Skin epidermis (tissue), 12 donors: ENCODE measurements at regions not wholly inside any gene's neighbourhood (a gene's known extent, or its start where the extent isn't known, plus 50 kb on each side); places are given as distances from the start of the nearest gene placed in this dataset.
"Not testable (repeated sequence)": the region's sequence is repeated elsewhere in the genome, so short reads cannot be mapped to it uniquely, and the experiment has no call there.

Experiments used
- H3K27ac ChIP-seq, 21 experiments: fragments of 200-600 bp; sonication (generic) in 11 of 21; one replicate each; pipeline ENCODE4 v1.5.0; 2020; ENCODE audit warnings: mild to moderate bottlenecking in 3 of 21, inconsistent platforms in 2 of 21, moderate library complexity in 2 of 21
- H3K4me3 ChIP-seq, 7 experiments: fragments of 200-600 bp; sonication (generic) in 2 of 7; one replicate each; pipeline ENCODE4 v1.5.0; 2020; ENCODE audit warnings: inconsistent platforms in 2 of 7, mild to moderate bottlenecking in 2 of 7, moderate library complexity in 1 of 7

GRCh38 chr13:111440492-111440891, 120.0 kb downstream of the TEX29 start:
- not testable (repeated sequence) for H3K4me3 ChIP-seq, H3K27ac ChIP-seq

GRCh38 chr13:111443981-111444380, 123.5 kb downstream of the TEX29 start:
- Histone ChIP-seq H3K4me3 (no peak overlapping the region), H3K27ac (no peak overlapping the region)

- Histone ChIP-seq H3K27ac (peak overlapping the region in 1 of 21 experiments; percentile 57), H3K4me3 (no peak overlapping the region)
Measured at GRCh38 chr13:111448504-111448903, 128.1 kb downstream of the TEX29 start.

GRCh38 chr13:111449041-111449440, 128.6 kb downstream of the TEX29 start:
- Histone ChIP-seq H3K4me3 (no peak overlapping the region), H3K27ac (peak overlapping the region in 4 of 21 experiments; percentile 27 to 68 (median 44))

DNA sequence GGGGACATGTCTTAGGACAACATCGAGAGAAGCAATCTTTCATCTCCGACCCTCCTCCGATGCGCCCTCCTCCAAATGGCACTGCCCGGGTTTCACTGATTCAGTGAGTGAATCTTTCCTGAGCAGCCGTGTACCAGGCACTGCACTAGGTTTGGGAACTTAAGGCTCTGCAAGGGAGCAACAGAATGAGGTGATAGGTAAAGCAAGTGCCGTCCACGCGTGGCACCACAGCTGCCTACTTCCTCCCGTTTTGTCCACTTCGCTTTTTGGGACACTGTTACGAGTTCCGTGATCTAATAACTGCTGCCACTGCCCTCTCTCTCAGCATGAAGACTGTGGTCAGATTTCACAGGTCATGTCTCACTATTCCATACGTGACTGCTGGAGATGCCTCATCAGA, 131.0 kb downstream of the TEX29 start:
- no peak overlapping the region for H3K4me3 ChIP-seq

GRCh38 chr13:111456452-111457230, 136.2 kb downstream of the TEX29 start:
- Histone ChIP-seq H3K27ac (no peak overlapping the region), H3K4me3 (no peak overlapping the region)

More for the DNA sequence above, 131.0 kb downstream of the TEX29 start:
- peak overlapping the region in 2 of 21 experiments; percentile 10 to 38 for H3K27ac ChIP-seq

DNA sequence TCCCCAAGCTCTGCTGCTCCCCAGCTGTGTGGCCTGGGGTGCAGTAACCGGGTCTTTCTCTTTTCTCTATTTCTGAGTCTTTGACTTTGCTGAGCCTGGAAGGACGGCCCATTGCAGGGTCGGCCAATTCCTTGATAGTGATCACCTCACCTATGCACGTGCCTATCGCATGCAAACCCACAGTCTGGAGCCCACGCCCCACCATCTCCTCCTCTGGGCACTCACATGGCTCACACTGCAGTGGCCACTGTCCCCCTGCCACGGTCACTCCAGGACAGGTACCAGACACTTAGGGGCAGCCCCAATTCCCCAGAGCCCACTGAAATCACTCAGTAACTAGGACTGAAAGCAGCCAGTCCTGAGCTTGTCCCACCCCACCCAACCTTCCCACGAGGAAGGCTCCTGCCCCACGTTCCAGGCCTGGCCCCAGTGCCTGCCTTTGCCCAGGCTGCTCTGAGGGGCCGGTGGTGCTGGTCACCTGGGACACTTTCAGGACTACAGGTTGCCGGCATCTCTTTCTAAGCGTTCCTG, 137.6 kb downstream of the TEX29 start:
- no peak overlapping the region for H3K27ac ChIP-seq
- H3K4me3 ChIP-seq = no peak overlapping the region

GRCh38 chr13:111458739-111459138, 138.3 kb downstream of the TEX29 start:
- Histone ChIP-seq H3K27ac (no peak overlapping the region), H3K4me3 (no peak overlapping the region)

GRCh38 chr13:111459803-111460547, 139.5 kb downstream of the TEX29 start:
- no peak overlapping the region for H3K27ac ChIP-seq

GRCh38 chr13:111460548-111461444, 140.4 kb downstream of the TEX29 start:
- no peak overlapping the region for H3K4me3 ChIP-seq
- no peak overlapping the region for H3K27ac ChIP-seq

More at GRCh38 chr13:111459803-111460547, 139.5 kb downstream of the TEX29 start:
- H3K4me3 ChIP-seq = no peak overlapping the region

DNA sequence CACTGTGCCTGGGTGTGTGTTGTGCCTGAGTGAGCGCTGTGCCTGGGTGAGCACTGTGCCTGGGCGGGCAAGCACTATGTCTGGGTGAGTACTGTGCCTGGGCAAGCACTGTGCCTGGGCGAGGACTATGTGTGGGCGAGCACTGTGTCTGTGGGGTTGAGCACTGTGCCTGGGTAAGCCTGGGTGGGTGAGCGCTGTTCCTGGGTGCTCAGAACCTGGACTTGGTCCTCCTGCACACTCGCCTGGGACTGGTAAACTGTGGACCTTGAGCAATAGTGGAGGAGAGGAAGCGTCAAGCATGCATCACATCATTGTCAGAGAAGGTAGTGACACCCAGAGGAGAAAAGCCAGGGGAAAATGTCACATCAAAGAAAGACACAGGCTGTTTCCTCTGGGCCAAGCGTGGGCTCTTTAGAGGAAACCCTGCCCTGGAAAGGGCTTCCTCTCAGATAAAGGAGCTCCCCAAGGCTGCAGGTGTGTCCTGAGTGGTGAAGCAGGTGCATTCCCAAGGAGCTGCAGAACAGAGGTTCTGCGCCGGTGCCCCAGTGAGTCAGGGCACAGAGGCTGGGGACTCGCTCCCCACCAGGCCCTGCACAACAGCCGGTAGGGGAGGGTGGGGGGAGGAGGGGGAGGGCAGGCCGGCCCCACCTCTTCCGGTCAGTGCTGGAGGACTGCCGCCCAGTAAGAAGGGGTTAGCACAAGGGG, 141.2 kb downstream of the TEX29 start:
- no peak overlapping the region for H3K4me3 ChIP-seq
- H3K27ac ChIP-seq = no peak overlapping the region

GRCh38 chr13:111462221-111462764, 141.9 kb downstream of the TEX29 start:
- Histone ChIP-seq H3K4me3 (no peak overlapping the region), H3K27ac (no peak overlapping the region)

DNA sequence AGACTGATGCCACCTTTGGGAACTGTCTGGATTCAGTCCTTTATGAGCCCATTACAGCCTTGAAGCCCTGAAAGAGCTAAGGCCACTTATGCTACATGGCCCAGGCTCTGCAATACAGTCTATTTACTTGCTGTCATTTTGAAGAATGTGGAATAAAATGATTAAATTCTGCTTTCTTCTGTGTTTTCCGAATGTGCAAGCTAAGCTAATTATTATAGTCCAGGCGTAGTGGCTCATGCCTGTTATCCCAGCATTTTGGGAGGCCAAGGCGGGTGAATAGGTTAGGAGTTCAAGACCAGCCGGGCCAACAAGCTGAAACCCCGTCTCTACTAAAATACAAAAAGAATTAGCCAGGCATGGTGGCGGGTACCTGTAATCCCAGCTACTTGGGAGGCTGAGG, 142.5 kb downstream of the TEX29 start:
- Histone ChIP-seq H3K27ac (no peak overlapping the region), H3K4me3 (no peak overlapping the region)

GRCh38 chr13:111467111-111467890, 146.9 kb downstream of the TEX29 start:
- Histone ChIP-seq H3K4me3 (no peak overlapping the region), H3K27ac (no peak overlapping the region)

DNA sequence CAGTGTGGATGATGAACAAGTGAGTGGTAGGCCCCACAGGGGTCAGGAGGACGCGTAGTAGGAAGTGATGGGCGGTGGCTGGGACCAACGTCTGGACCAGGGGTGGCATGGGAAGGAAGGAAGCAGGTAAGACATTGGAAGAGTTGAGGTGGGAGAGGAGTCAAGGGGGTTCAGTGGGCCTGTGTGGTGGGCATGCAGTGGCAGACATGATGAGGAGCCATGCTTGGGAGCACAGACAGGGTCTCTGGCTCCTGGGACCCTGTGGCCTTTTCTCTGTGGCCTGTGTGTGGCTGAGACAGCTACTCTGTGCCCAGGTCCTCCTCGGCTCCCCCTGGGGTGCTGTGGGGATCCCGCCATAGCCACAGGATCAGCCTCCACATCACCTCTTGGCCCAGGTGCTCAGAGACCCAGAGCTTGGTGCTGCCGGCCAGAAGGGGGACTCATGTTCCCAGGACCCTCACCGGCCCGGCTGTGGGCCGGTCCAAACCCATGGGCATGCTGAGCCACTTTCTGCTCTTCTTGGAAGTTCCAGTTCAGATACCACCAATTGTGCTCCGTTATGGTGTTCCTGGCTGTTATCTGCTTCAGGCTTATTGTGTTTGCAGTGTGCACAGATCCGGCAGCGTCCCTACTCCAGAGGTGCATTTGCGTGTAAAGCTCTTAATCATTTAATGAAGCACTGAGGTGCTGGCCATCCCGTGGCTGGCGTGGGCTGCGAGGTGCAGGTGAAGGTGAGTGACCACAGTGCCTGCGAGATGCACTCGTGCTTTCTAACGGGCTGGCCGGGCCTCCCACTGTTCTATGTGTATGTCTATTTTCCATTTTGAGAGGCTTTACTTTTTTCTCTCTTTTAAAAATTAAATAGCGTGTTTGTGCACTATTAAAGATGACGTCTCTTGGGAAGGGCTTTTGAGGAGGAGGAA, 147.9 kb downstream of the TEX29 start:
- H3K27ac ChIP-seq = no peak overlapping the region
- no peak overlapping the region for H3K4me3 ChIP-seq

DNA sequence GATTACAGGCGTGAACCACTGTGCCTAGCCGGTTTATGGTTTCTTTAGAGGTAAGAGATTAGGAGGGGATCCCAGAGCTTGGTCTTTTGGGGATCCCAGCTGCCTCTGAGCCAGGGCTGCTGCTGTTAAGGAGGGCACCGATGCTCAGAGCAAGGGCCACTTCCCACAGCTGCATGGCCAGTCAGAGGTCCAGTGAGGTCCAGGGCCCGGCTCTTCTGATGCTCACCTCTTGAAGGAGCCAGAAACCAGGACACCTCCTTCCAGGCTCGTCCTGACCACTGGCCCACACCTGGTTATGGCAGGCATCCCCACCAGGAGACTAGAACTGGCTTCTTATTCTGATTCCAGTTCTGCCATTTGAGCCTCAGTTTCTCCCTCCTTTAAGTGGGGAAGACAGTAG, 149.0 kb downstream of the TEX29 start:
- Histone ChIP-seq H3K27ac (no peak overlapping the region), H3K4me3 (no peak overlapping the region)

DNA sequence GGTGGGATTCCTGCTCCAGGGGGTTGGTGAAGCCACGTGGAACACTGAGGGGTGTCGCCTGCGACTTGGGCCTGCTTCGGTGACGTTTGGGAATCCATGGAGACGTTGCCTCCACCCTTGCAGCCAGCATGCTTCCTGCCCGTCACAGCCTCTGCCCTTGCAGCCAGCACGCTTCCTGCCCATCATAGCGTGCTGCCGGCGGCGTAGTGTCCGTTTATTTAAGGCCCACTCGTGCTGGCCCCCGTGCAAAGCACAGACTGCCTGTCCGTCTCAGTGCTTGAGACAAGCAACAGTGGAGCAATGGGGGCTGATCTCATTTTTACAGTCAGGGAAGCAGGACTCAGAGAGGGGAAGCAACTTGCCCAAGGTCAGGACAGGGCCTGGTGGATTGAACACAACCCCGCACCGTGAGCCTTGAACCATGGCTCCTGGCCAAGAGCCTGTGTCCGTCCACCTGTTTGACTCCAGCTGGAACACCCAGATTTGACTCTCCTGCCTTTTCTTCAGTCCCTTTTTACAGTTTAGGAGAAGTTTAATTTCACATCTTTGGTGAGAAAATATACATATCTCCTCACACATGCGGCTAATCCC, 149.6 kb downstream of the TEX29 start:
- H3K4me3 ChIP-seq = no peak overlapping the region
- H3K27ac ChIP-seq = no peak overlapping the region
